MCF 10A (cell line): ENCODE measurements at regions not wholly inside any gene's neighbourhood (a gene's known extent, or its start where the extent isn't known, plus 50 kb on each side); places are given as distances from the start of the nearest gene placed in this dataset.

ENCODE experiments used
- BruUV-seq: library from RNA; stranded (reverse); fragments of 400-500 nt; replicated peaks from 2 replicates; lab custom pipeline; 2021; lab: Mats Ljungman, UMichigan
- CTCF ChIA-PET: fragments of 300-600 bp; sonication (Branson Sonifier 250); formaldehyde crosslinking; extraction: SDS; loops from one replicate; lab custom pipeline; 2021; ENCODE audit warnings: antibody characterized with exemption, inconsistent platforms; lab: Yijun Ruan, JAX
- POLR2A ChIA-PET: fragments of 300-600, 350-650 bp; sonication (Branson Sonifier 250); formaldehyde crosslinking; extraction: SDS; loops from one replicate; lab custom pipeline; 2020; ENCODE audit warnings: antibody characterized with exemption, inconsistent platforms; lab: Yijun Ruan, JAX
- DNase-seq: peaks from one replicate; pipeline ENCODE4 v3.0.0-alpha.2; 2018; ENCODE audit not compliant: unreplicated experiment
- H3K27ac Mint-ChIP-seq: one replicate; pipeline ENCODE4 v1.8.0; 2022; ENCODE audit warnings: mild to moderate bottlenecking, low read depth, mixed read lengths; ENCODE audit not compliant: unreplicated experiment
- H3K27me3 Mint-ChIP-seq: one replicate; pipeline ENCODE4 v1.8.0; 2022; ENCODE audit warnings: mixed read lengths; ENCODE audit not compliant: insufficient read depth, unreplicated experiment
- H3K36me3 Mint-ChIP-seq: one replicate; pipeline ENCODE4 v1.8.0; 2022; ENCODE audit warnings: mild to moderate bottlenecking, moderate library complexity, mixed read lengths; ENCODE audit not compliant: insufficient read depth, unreplicated experiment
- H3K4me1 Mint-ChIP-seq: one replicate; pipeline ENCODE4 v1.8.0; 2022; ENCODE audit warnings: mixed read lengths; ENCODE audit not compliant: insufficient read depth, unreplicated experiment
- H3K4me3 Mint-ChIP-seq: one replicate; pipeline ENCODE4 v1.8.0; 2022; ENCODE audit warnings: mild to moderate bottlenecking, moderate library complexity, mixed read lengths; ENCODE audit not compliant: unreplicated experiment
- H3K9me3 Mint-ChIP-seq: one replicate; pipeline ENCODE4 v1.8.0; 2022; ENCODE audit warnings: mixed read lengths; ENCODE audit not compliant: unreplicated experiment
- intact Hi-C: fragments of 100-400 bp; cut with micrococcal nuclease; formaldehyde crosslinking; loops from 2 replicates; pipeline ENCODE4 v1.14.1; 2022
- TF ChIP-seq, protein P1 (sequence below): fragments of 200-600 bp; IDR thresholded peaks from one replicate; pipeline ENCODE4 v1.8.0; 2022; ENCODE audit warnings: antibody characterized with exemption, mild to moderate bottlenecking; ENCODE audit not compliant: unreplicated experiment

GRCh38 chr13:22703601-22704209, 477.1 kb upstream of the SGCG start:
- Mint-ChIP-seq H3K4me3 (no peak overlapping the region), H3K27ac (no peak overlapping the region), H3K4me1 (peaks cover under 1% of the 10 kb centered on the region), H3K36me3 (no peaks in the 10 kb centered on the region), H3K27me3 (no peaks in the 10 kb centered on the region), H3K9me3 (no peaks in the 10 kb centered on the region)
- TF ChIP-seq, protein P1, sequence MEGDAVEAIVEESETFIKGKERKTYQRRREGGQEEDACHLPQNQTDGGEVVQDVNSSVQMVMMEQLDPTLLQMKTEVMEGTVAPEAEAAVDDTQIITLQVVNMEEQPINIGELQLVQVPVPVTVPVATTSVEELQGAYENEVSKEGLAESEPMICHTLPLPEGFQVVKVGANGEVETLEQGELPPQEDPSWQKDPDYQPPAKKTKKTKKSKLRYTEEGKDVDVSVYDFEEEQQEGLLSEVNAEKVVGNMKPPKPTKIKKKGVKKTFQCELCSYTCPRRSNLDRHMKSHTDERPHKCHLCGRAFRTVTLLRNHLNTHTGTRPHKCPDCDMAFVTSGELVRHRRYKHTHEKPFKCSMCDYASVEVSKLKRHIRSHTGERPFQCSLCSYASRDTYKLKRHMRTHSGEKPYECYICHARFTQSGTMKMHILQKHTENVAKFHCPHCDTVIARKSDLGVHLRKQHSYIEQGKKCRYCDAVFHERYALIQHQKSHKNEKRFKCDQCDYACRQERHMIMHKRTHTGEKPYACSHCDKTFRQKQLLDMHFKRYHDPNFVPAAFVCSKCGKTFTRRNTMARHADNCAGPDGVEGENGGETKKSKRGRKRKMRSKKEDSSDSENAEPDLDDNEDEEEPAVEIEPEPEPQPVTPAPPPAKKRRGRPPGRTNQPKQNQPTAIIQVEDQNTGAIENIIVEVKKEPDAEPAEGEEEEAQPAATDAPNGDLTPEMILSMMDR = no peak
- DNase-seq = no peak
- BruUV-seq = no TSS peak
- intact Hi-C loops = no loop called here
- CTCF ChIA-PET = no interaction called here
- POLR2A ChIA-PET = no interaction called here

- TF ChIP-seq, protein P1 = no peak
- Mint-ChIP-seq H3K27ac (no peak overlapping the region), H3K27me3 (no peaks in the 10 kb centered on the region), H3K36me3 (no peaks in the 10 kb centered on the region), H3K4me1 (peaks cover 9% of the 10 kb centered on the region), H3K9me3 (no peaks in the 10 kb centered on the region), H3K4me3 (no peak overlapping the region)
- no peak for DNase-seq
- BruUV-seq = no TSS peak
- POLR2A ChIA-PET = interaction anchor here (0.6 kb wide), 1 partner anchor 16 kb away, joined by 3 read pairs; no protein-coding TSS in a partner anchor
- CTCF ChIA-PET = interaction anchor here (0.6 to 0.7 kb wide), 2 partner anchors 43 to 252 kb away, joined by 3 to 4 read pairs; no protein-coding TSS in a partner anchor
- intact Hi-C loops = no loop called here
Observed at GRCh38 chr13:22707946-22708345, 472.8 kb upstream of the SGCG start.

DNA sequence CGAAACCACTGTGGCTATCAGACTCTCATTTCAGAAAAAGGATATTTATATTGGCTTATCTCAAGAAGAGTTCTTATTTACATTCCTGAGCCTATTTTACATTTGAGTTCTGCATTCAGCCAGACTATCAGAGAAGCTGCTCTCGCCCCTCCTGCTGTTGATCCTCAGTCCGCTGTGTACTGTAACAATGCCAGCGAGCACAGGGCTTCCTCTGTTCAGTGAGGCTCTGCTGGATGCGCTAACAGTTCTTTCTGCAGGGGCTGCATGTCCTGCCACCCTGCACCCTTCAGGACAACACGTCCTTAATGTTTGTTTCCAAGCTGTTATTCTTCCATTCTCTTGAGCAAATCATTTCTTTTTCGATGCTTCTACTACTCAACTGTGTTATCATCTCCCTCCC, 463.7 kb upstream of the SGCG start:
- Mint-ChIP-seq H3K4me1 (no peaks in the 10 kb centered on the region), H3K36me3 (no peaks in the 10 kb centered on the region), H3K9me3 (no peaks in the 10 kb centered on the region), H3K27ac (no peak overlapping the region), H3K4me3 (no peak overlapping the region), H3K27me3 (no peaks in the 10 kb centered on the region)
- no TSS peak for BruUV-seq
- POLR2A ChIA-PET = no interaction called here
- no peak for DNase-seq
- CTCF ChIA-PET = interaction anchor here (0.6 to 1.2 kb wide), 3 partner anchors 456 to 1315 kb away, joined by 3 read pairs; no protein-coding TSS in a partner anchor
- intact Hi-C loops = no loop called here
- TF ChIP-seq, protein P1 = no peak

- Mint-ChIP-seq H3K36me3 (no peaks in the 10 kb centered on the region), H3K4me1 (no peaks in the 10 kb centered on the region), H3K4me3 (no peak overlapping the region), H3K27me3 (no peaks in the 10 kb centered on the region), H3K9me3 (no peaks in the 10 kb centered on the region), H3K27ac (no peak overlapping the region)
- intact Hi-C loops = no loop called here
- DNase-seq = no peak
- BruUV-seq = no TSS peak
- ChIA-PET POLR2A (no interaction called here), CTCF (interaction anchor here (0.5 to 0.6 kb wide), 2 partner anchors 22 to 594 kb away, joined by 3 to 4 read pairs; no protein-coding TSS in a partner anchor)
- TF ChIP-seq, protein P1 = no peak
Observed at GRCh38 chr13:22726726-22727125, 454.1 kb upstream of the SGCG start.
